ENCODE measurements at regions not wholly inside any gene's neighbourhood (a gene's known extent, or its start where the extent isn't known, plus 50 kb on each side); places are given as distances from the start of the nearest gene placed in this dataset.
"Not testable (repeated sequence)": the region's sequence is repeated elsewhere in the genome, so short reads cannot be mapped to it uniquely, and the experiment has no call there.

DNA sequence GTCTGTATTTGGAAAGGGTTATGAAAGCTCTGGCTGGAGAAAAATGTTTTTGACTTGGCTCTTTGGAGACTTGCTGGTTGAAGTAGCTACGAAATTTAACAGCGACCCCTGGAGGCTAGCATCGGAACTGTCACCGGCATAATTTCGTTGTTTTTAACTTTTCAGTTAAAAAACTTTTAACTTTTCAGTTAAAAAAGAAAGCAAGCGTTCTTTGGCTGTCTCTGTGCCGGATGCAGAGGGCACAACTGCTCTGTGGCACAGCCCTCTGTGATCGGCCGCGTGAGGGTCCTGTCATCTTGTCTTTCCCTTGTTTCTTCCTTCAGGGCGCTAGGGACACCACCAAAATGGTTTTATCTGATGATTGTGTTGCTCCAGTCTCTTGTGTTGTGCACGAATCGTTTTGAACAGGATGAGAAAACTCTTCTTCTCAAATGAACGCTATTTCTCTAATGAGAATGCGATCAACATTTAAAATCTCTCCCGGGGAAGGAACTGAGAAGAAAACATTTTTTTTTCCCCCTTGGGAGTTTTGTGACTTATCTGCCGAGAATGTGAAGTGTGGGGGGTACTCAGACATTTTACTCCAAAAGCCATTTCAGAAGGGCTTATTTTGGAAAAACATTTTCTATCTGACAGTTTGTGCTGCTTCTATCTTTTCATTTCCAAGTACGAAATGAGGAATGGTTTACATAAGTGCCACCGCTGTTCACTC lies 57.1 kb downstream of the ADCYAP1 start:
- DNase-seq (ENCODE audit: low spot score) = peak; percentile 58

DNA sequence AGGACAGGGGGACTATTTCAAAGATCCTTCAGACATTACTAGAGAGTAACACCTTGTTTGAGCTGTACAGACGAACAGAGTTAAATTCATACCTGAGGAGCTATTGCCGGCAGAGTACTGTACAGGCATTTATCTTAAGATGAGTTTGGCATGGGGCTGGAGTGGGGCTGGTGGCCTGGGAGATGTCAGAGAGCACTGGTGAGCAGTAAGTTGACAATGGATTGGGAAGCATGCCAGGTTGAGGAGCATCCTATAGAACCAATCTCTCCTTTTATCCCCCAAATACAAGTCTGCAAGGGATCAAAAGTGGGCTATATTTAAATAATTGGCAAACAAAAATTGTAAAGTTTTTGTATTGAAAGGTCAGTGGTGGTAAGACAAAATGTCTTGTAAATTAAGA lies 58.6 kb downstream of the ADCYAP1 start:
- DNase-seq (ENCODE audit: low spot score) = peak; percentile 5

DNA sequence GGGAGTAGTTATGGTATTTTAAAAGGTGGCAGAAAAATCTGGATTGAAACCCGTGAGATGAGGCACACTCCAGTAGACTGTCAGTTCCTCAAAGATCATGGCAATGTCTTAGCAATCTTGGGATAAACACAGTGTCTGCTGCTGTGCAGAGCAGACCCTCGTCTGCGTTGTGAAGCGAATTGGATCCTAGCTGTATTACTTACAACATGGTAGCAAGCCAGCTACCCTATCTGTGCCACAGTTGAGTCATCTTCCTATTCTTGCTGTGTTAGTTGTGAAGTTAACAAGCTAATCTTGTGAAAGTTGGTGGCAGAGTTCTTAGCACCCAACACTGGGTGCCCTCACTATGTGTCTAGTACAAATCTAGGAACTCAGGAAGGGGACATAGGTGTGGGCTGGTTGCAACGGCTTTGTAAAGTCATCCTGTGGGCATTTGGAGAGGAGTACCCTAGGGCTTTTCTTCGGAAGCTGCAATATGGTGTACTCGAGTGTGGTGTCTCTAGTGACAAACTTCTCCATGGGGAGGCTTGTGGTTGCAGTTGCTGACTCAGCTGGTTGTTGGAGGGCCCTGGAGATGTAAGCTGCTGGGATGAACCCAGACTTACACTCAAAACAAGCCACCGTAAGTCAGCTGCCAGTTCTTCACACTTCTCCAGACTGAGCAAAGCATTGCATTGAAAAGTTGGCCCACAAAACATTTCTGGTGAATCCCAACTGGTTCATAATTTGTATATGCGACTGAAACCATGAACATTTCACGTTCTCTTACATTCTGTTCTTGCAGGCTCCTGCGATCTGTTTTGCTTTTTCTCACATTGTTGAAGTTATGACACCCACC lies 61.5 kb downstream of the ADCYAP1 start:
- DNase-seq (ENCODE audit: low spot score) = no peak

DNA sequence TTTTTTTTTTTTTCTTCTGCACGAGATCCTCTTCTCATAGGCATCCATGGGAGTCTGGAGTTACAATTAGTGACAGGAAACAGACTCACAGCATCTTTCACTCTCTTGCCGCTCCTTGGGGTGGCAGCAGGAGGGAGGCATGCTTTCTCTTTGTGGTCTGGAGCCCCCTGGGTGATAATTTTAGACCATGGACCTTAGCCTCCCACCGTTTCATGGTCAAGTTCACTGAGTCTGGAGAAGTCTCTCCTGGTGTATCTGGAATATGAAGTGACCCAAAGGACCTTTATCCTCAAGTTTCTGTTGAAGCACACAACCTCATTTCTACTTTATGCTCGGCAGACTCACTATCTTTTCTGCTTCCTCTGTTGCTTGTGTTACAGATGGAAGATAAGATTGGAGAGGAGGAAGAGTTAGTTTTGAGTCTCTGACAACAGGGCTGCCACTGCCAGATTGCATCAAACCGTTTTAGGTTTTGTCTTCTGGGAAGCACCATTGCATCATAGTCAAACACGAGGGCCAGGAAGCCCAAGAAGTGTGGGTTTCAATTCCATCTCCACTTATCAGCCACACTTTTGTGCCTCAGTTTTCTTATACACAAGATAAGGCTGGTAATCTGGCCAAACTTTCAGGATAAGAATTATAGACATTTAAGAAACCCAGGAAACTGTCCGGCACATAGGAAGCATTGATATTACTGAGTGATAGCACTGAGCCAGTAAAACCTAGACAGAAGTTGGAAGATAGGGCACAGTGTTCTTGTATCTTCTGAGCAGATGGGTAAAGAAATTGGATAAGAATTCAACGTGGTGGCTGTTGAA lies 62.3 kb downstream of the ADCYAP1 start:
- no peak for DNase-seq (ENCODE audit: low spot score)

DNA sequence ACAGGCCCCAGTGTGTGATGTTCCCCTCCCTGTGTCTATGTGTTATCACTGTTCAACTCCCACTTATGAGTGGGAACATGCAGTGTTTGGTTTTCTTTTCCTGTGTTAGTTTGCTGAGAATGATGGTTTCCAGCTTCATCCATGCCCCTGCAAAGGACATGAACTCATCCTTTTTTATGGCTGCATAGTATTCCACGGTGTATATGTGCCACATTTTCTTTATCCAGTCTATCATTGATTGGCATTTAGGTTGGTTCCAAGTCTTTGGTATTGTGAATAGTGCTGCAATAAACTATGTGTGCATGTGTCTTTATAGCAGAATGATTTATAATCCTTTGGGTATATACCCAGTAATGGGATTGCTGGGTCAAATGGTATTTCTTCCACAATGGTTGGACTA lies 64.2 kb downstream of the ADCYAP1 start:
- not testable (repeated sequence) for DNase-seq (ENCODE audit: low spot score)

DNA sequence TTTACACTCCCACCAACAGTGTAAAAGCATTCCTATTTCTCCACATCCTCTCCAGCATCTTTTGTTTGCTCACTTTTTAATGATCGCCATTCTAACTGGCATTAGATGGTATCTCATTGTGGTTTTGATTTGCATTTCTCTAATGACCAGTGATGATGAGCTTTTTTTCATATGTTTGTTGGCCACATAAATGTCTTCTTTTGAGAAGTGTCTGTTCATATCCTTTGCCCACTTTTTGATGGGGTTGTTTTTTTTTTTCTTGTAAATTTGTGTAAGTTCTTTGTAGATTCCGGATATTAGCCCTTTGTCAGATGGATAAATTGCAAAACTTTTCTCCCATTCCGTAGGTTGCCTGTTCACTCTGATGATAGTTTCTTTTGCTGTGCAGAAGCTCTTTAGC lies 64.6 kb downstream of the ADCYAP1 start:
- not testable (repeated sequence) for DNase-seq (ENCODE audit: low spot score)

DNA sequence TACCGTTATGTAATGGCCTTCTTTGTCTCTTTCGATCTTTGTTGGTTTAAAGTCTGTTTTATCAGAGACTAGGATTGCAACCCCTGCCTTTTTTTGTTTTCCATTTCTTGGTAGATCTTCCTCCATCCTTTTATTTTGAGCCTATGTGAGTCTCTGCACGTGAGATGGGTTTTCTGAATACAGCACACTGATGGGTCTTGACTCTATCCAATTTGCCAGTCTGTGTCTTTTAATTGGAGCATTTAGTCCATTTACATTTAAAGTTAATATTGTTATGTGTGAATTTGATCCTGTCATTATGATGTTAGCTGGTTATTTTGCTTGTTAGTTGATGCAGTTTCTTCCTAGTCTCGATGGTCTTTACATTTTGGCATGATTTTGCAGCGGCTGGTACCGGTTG lies 69.9 kb downstream of the ADCYAP1 start:
- DNase-seq (ENCODE audit: low spot score) = not testable (repeated sequence)

DNA sequence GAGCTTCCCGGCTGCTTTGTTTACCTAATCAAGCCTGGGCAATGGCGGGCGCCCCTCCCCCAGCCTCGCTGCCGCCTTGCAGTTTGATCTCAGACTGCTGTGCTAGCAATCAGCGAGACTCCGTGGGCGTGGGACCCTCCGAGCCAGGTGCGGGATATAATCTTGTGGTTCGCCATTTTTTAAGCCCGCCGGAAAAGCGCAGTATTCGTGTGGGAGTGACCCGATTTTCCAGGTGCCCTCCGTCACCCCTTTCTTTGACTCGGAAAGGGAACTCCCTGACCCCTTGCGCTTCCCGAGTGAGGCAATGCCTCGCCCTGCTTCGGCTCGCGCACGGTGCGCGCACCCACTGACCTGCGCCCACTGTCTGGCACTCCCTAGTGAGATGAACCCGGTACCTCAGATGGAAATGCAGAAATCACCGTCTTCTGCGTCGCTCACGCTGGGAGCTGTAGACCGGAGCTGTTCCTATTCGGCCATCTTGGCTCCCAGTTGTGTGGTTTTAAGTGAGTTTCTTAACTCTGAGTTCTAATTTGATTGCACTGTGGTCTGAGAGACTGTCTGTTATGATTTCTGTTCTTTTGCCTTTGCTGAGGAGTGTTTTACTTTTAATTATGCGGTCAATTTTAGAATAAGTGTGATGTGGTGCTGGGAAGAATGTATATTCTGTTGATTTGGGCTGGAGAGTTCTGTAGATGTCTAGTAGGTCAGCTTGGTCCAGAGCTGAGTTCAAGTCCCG lies 71.9 kb downstream of the ADCYAP1 start:
- DNase-seq (ENCODE audit: low spot score) = not testable (repeated sequence)

DNA sequence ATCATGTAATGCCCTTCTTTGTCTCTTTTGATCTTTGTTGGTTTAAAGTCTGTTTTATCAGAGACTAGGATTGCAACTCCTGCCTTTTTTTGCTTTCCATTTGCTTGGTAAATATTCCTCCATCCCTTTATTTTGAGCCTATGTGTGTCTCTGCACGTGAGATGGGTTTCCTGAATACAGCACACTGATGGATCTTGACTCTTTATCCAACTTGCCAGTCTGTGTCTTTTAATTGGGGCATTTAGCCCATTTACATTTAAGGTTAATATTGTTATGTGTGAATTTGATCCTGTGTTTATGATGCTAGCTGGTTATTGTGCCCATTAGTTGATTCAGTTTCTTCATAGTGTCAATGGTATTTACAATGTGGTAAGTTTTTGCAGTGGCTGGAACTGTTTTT lies 72.7 kb downstream of the ADCYAP1 start:
- DNase-seq (ENCODE audit: low spot score) = not testable (repeated sequence)

DNA sequence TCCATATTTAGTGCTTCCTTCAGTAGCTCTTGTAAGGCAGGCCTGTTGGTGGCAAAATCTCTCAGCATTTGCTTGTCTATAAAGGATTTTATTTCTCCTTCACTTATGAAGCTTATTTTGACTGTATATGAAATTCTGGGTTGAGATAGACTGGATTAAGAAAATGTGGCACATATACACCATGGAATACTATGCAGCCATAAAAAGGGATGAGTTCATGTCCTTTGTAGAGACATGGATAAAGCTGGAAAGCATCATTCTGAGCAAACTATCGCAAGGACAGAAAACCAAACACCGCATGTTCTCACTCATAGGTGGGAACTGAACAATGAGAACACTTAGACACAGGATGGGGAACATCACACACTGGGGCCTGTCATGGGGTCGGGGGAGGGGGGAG lies 73.1 kb downstream of the ADCYAP1 start:
- not testable (repeated sequence) for DNase-seq (ENCODE audit: low spot score)

DNA sequence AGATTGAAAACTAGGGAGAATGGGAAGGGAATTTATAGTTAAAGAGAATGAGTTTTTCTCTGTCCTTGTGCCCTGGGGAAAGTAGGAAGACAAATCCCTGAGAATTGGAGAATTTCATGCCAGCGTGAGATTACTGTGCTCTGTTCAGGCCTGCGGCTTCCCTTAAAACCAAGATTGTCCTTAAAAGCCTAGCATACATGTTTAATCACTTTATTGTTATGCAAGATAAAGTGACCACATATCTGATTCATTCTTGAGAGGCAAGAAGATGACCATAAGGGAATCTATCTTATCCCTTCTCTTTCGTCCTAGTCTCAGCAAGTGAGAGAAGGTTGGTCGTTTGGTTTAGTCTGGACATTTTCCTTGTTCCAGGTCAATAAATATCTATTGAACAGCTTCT lies 75.9 kb downstream of the ADCYAP1 start:
- no peak for DNase-seq (ENCODE audit: low spot score)

DNA sequence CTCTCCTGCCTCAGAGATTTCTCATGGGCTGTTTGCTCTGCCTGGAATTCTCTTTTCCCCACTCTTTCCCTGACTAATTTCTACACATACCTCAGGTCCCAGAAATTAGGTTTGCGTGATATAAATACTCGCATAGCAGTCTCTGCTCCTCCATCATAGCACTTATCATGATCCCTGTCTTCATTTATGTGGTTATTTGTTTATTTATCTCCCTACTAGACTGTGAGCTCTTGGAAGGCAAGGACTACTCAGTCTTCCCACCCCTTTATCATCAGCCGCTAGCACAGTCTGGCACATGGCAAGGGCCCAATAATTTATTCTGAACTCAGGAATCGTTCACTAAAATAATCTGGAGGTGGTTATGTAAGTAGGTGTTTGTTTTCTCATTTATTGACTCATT lies 79.3 kb downstream of the ADCYAP1 start:
- DNase-seq (ENCODE audit: low spot score) = no peak

DNA sequence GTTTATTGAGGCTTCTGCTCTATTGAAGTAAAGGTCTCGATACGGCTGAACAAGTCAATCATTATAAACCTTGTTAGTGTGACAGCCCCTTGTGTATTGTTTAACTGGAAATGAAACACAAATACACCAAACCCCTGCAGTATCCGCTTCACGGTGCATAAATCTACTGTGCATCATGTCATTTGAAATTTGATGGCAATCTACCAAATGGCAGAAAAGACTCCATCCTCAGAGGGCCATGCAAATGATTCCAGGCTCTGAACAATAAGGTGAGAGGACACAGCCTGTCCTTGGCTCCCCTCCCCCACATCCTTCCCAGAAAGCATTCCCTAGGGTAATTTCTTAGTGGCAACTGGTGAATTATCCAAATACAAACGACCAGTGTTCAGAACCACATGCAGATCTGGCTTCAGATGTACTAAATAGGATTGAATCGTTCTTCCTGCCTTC lies 80.6 kb downstream of the ADCYAP1 start:
- DNase-seq (ENCODE audit: low spot score) = no peak

DNA sequence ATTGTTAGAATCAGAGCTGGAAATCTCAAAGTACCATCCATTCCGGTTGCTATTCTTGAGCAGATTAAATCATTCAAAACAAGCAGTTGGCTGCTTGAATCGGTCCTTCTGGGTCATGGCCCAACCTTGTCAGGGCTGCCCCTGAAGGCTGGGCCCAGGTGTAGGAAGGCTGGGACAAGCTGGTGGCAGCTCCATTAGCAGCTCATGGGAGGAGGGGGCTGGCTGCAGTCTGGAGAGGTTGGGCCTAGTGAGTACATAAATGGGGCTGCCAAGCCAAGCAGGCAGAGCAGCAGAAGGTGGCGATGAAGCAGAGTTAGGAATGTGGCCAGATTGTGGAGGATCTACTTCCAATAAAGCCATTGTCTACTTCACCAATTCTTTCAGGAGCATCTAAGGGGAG lies 81.4 kb downstream of the ADCYAP1 start:
- no peak for DNase-seq (ENCODE audit: low spot score)

DNA sequence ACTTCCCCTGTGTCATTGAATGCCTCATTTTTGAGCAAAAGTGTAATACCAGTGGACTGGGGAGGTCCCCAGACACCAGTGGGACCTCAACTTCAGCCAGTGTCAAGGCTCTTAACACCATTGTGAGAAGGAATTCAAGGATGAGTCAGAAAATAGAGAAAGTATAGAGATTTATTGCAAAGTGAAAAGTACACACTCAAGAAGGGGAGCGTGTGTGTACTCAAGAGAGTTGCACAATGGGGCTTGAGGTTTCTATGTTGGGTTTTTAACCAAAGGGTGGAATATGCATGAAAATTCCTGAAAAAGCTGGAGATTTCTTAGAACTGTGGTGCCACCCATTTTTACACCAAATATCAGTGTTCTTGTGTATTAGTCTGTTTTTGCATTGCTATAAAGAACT lies 81.9 kb downstream of the ADCYAP1 start:
- DNase-seq (ENCODE audit: low spot score) = no peak

DNA sequence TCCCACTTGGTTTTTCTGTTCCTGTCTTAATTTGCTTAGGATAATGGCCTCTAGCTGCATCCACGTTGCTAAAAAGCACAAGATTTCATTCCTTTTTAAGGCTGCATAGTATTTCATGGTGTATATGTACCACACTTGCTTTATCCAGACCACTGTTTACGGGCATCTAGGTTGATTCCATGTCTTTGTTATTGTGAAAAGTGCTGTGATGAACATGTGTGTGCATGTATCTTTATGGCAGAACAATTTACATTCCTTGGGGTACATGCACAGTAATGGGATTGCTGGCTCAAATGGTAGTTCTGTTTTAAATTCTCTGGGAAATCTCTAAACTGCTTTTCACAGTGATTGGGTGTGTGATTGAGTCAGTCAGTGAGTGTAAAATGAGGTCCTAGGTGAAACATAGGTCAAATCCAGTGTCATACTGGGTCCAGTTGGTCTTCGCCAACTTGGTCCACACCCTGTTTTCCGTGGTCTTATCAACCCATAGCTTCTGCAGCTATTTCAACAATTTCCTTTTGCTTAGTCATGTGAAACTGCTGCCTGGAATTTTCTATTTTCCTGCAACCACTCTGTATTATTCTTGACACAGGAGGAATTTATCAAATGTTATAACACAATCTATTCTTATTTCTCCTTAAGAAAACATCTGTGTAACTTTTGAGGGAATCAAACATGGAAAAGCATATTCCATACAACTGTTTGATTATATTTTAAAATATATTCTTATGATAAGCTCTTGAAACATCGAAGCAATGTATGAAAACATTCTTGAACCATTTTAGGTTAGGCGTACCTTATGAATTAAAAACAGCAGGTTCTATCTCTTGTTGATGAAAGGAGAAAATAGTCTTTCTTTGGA lies 82.9 kb downstream of the ADCYAP1 start:
- no peak for DNase-seq (ENCODE audit: low spot score)

DNA sequence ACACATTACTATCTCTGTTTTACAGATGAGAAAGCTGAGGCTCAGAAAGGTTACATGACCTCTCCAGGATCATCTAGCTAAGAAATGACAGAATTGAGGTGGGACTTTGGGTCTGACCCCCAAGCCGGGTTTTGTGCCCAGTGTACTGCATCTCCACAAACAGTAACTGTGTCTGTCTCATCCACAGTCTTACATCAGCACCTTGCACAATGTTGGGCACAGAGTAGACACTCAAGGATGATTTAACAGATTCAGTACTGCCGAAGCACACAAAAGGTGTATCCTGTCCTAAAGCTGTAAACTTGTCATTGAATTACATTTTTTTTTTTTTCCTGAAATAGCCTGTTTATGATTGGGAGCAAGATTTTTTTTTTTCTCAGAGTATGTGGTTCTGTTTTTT lies 84.8 kb downstream of the ADCYAP1 start:
- DNase-seq (ENCODE audit: low spot score) = no peak

DNA sequence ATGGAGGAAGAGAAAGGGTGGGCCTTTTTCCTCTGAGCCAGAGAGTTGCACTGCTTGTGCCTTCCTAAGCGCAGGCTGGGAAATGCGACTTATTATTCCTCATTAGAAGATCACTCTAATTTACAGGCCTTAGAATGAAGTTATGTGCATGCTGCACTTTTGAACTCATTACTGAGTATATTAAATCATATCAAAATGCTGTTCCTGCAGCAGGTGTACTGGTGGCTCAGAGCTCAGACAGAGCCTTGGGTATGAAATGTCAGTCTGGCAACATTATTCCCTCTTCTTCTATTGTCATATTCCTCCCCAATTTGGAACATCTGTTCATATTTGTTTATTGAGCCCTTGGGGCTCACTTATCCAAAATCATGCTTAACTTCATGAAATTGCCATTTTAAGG lies 85.5 kb downstream of the ADCYAP1 start:
- no peak for DNase-seq (ENCODE audit: low spot score)

DNA sequence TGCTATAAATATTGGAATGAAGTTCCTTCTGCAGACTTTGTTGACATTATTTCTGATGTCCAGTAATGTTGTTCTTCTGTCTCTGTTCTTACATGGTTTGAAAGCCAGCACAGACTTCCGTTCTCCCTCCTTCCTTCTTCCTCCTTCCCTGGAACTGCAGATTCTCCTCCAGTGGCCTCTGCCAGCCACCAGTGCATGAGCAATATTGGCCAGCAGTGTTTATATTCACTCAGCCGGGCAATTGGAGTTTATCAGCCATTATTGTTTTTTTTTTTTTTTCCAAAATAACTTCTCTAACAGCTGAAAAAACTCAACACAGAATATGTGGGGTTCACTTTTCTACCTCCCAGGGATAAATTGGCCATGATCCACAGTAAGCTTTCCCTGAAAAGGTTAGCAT lies 86.8 kb downstream of the ADCYAP1 start:
- DNase-seq (ENCODE audit: low spot score) = no peak

DNA sequence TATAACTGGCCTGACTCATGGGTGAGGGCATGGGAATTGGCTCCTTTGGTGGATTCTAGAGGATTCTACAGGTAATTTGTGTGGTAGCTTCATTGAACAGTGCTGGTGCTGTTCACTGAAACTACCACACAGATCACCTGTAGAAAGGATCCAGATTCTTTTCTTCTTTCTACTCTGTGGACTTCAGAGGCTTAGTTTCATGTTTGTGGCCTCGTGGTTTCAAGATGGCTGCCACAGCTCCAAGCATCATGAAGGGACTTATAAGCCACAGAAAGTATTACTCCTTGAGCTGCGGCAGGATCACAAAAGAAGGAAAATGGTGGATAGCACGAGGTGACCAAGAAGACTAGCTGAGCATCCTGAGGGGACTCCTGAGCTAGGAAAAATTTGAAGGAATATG lies 88.9 kb downstream of the ADCYAP1 start:
- no peak for DNase-seq (ENCODE audit: low spot score)

DNA sequence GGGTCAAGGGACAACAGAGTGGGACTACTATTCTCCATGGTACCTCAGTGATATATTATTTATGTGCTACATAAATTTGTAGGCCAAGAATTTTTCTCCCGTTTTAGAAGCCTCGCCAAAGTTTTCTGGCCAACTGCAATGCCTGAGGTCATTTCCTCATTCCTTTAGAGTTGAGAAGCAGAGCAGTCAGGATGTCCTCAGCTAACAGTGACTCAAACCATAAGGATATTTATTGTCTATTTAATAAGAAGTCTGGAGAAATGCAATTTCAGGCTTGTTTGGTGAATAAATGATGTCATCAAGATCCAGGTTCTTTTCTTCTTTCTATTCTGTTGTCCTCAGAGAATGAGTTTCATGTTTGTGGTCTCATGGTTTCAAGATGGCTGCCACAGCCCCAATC lies 91.0 kb downstream of the ADCYAP1 start:
- DNase-seq (ENCODE audit: low spot score) = no peak
